ENCODE measurements at regions not wholly inside any gene's neighbourhood (a gene's known extent, or its start where the extent isn't known, plus 50 kb on each side); places are given as distances from the start of the nearest gene placed in this dataset.

- no peak for TF ChIP-seq CTCF (IDR thresholded peaks at IDR 0.05)
- no peak for TF ChIP-seq EZH2 (IDR thresholded peaks at IDR 0.05)
Observed at GRCh38 chr1:213568929-213569815, 418.6 kb upstream of the PROX1 start.

All from neural progenitor cell (in vitro differentiated cells).